Neural cell (in vitro differentiated cells): ENCODE measurements at regions not wholly inside any gene's neighbourhood (a gene's known extent, or its start where the extent isn't known, plus 50 kb on each side); places are given as distances from the start of the nearest gene placed in this dataset.

Experiments
- EP300 ChIP-seq: fragments of 450-650 bp; conservative IDR thresholded peaks from 2 replicates; pipeline ENCODE4 v1.6.1; 2014; ENCODE audit warnings: antibody characterized with exemption, mild to moderate bottlenecking, moderate library complexity; ENCODE audit not compliant: poor library complexity, severe bottlenecking
- EZH2 ChIP-seq: fragments of 200-600, 300-800 bp; shearing (Covaris generic), sonication (generic); IDR thresholded peaks from 2 replicates; pipeline ENCODE4 v1.6.1; 2014; ENCODE audit warnings: antibody characterized with exemption, low read length, borderline replicate concordance, mild to moderate bottlenecking; ENCODE audit not compliant: insufficient read depth, poor library complexity, severe bottlenecking
- MXI1 ChIP-seq: fragments of 450-650 bp; conservative IDR thresholded peaks from 2 replicates; pipeline ENCODE4 v1.6.1; 2014; ENCODE audit warnings: antibody characterized with exemption, mild to moderate bottlenecking; ENCODE audit not compliant: poor library complexity, severe bottlenecking
- POLR2AphosphoS5 ChIP-seq: IDR thresholded peaks from 2 replicates; pipeline ENCODE4 v1.6.1; 2012
- TAF1 ChIP-seq: IDR thresholded peaks from 2 replicates; pipeline ENCODE4 v1.6.1; 2012; ENCODE audit warnings: low read depth
- TF ChIP-seq, protein P1 (sequence below): fragments of 450-650 bp; IDR thresholded peaks from 2 replicates; pipeline ENCODE4 v1.5.1; 2014; ENCODE audit warnings: antibody characterized with exemption, mild to moderate bottlenecking, moderate library complexity; ENCODE audit not compliant: poor library complexity, severe bottlenecking
- TF ChIP-seq, protein P2 (sequence below): IDR thresholded peaks from 2 replicates; pipeline ENCODE4 v1.6.1; 2012; ENCODE audit warnings: borderline replicate concordance

DNA sequence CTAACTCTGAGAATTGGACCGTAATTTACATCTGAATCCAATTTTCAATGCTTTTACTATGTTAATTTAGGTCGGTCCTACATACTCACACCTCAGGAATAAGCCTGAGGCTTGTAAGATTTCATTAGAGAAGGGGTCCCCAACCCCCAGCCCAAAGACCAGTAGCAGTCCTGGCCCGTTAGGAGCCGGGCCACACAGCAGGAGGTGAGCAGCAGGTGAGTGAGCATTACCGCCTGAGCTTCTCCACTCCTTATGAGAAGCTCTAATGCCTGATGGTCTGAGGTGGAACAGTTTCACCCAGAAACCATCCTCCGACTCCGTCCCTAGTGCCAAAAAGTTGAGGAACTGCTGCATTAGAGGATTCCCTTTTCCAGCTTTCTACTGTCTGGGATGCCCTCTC is 757.3 kb downstream of the SI start:
- TF ChIP-seq, protein P1, sequence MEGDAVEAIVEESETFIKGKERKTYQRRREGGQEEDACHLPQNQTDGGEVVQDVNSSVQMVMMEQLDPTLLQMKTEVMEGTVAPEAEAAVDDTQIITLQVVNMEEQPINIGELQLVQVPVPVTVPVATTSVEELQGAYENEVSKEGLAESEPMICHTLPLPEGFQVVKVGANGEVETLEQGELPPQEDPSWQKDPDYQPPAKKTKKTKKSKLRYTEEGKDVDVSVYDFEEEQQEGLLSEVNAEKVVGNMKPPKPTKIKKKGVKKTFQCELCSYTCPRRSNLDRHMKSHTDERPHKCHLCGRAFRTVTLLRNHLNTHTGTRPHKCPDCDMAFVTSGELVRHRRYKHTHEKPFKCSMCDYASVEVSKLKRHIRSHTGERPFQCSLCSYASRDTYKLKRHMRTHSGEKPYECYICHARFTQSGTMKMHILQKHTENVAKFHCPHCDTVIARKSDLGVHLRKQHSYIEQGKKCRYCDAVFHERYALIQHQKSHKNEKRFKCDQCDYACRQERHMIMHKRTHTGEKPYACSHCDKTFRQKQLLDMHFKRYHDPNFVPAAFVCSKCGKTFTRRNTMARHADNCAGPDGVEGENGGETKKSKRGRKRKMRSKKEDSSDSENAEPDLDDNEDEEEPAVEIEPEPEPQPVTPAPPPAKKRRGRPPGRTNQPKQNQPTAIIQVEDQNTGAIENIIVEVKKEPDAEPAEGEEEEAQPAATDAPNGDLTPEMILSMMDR = no peak
- TF ChIP-seq POLR2AphosphoS5 (no peak), EZH2 (no peak), TAF1 (no peak), EP300 (no peak), MXI1 (no peak)
- TF ChIP-seq, protein P2, sequence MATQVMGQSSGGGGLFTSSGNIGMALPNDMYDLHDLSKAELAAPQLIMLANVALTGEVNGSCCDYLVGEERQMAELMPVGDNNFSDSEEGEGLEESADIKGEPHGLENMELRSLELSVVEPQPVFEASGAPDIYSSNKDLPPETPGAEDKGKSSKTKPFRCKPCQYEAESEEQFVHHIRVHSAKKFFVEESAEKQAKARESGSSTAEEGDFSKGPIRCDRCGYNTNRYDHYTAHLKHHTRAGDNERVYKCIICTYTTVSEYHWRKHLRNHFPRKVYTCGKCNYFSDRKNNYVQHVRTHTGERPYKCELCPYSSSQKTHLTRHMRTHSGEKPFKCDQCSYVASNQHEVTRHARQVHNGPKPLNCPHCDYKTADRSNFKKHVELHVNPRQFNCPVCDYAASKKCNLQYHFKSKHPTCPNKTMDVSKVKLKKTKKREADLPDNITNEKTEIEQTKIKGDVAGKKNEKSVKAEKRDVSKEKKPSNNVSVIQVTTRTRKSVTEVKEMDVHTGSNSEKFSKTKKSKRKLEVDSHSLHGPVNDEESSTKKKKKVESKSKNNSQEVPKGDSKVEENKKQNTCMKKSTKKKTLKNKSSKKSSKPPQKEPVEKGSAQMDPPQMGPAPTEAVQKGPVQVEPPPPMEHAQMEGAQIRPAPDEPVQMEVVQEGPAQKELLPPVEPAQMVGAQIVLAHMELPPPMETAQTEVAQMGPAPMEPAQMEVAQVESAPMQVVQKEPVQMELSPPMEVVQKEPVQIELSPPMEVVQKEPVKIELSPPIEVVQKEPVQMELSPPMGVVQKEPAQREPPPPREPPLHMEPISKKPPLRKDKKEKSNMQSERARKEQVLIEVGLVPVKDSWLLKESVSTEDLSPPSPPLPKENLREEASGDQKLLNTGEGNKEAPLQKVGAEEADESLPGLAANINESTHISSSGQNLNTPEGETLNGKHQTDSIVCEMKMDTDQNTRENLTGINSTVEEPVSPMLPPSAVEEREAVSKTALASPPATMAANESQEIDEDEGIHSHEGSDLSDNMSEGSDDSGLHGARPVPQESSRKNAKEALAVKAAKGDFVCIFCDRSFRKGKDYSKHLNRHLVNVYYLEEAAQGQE = no peak
